GM12878 (cell line): ENCODE measurements at regions not wholly inside any gene's neighbourhood (a gene's known extent, or its start where the extent isn't known, plus 50 kb on each side); places are given as distances from the start of the nearest gene placed in this dataset.

ENCODE experiments used
- CBX5 ChIP-seq: sonication (generic); IDR thresholded peaks from 2 replicates; pipeline ENCODE4 v1.6.1; 2016; ENCODE audit warnings: low read depth, moderate library complexity, mild to moderate bottlenecking, inconsistent platforms
- CEBPB ChIP-seq, 2 experiments: fragments of 150-350 bp in 1 of 2; IDR thresholded peaks; 2 replicates each; pipeline ENCODE4 v1.6.1; 2012 to 2014; ENCODE audit warnings: low read depth in 2 of 2, low read length in 2 of 2, borderline replicate concordance in 1 of 2, inconsistent platforms in 1 of 2
- ESRRA ChIP-seq: IDR thresholded peaks from 2 replicates; pipeline ENCODE4 v1.6.1; 2012; ENCODE audit warnings: mild to moderate bottlenecking, low read length, improper control_type of control experiment
- SREBF2 ChIP-seq: IDR thresholded peaks from 2 replicates; pipeline ENCODE4 v1.6.1; 2012; ENCODE audit warnings: mild to moderate bottlenecking, low read length
- ZNF274 ChIP-seq: IDR thresholded peaks from one replicate; pipeline ENCODE4 v1.8.0; 2011; ENCODE audit not compliant: insufficient read length, insufficient read depth
- TF ChIP-seq, protein P1 (sequence below): fragments of 450-650 bp; IDR thresholded peaks from 2 replicates; pipeline ENCODE4 v1.6.1; 2017; ENCODE audit warnings: mild to moderate bottlenecking, low read depth, inconsistent platforms; ENCODE audit not compliant: poor library complexity, severe bottlenecking

DNA sequence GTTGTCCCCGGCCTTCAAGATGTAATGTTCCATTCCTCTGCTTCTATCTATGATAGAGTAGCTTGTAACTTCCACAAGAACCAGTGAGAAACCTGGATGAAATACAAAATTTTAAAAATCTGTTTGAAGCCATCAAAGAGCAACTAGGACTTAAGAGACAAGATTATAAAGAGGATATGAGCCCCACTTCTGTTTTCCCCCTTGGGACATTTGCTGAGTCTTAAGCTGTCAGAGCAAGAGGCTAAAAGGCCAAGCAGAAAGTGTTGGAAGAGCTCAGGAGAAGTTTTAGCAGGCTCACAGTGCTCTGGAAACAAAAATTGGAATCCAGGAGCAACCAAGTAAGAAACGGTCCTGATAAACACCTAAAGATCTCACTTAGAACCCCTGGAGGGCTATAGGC is 76.1 kb downstream of the ADRB2 start:
- TF ChIP-seq CBX5 (no peak), SREBF2 (no peak), ESRRA (no peak), CEBPB (IDR thresholded peaks at IDR 0.05; ENCODE audit: borderline replicate concordance in 1 of 2, low read depth in 2 of 2, low read length in 2 of 2) (no peak), ZNF274 (no peak)
- TF ChIP-seq, protein P1, sequence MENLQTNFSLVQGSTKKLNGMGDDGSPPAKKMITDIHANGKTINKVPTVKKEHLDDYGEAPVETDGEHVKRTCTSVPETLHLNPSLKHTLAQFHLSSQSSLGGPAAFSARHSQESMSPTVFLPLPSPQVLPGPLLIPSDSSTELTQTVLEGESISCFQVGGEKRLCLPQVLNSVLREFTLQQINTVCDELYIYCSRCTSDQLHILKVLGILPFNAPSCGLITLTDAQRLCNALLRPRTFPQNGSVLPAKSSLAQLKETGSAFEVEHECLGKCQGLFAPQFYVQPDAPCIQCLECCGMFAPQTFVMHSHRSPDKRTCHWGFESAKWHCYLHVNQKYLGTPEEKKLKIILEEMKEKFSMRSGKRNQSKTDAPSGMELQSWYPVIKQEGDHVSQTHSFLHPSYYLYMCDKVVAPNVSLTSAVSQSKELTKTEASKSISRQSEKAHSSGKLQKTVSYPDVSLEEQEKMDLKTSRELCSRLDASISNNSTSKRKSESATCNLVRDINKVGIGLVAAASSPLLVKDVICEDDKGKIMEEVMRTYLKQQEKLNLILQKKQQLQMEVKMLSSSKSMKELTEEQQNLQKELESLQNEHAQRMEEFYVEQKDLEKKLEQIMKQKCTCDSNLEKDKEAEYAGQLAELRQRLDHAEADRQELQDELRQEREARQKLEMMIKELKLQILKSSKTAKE, result no peak
